ENCODE measurements at regions not wholly inside any gene's neighbourhood (a gene's known extent, or its start where the extent isn't known, plus 50 kb on each side); places are given as distances from the start of the nearest gene placed in this dataset.
"Not testable (repeated sequence)": the region's sequence is repeated elsewhere in the genome, so short reads cannot be mapped to it uniquely, and the experiment has no call there.

- H3K27ac ChIP-seq = no peak overlapping the region
- no peaks in the 10 kb centered on the region for H3K27me3 ChIP-seq (ENCODE audit: insufficient read depth, low read depth)
- H3K4me3 ChIP-seq (IDR thresholded peaks at IDR 0.05; ENCODE audit: insufficient read depth, low read depth, low read length) = no peak overlapping the region
- H3K36me3 ChIP-seq (ENCODE audit: insufficient read depth) = no peaks in the 10 kb centered on the region
- H4K20me1 ChIP-seq (ENCODE audit: insufficient read depth) = no peaks in the 10 kb centered on the region
- H3K9ac ChIP-seq = no peak overlapping the region
- no peak overlapping the region for H2AFZ ChIP-seq (ENCODE audit: low read depth)
- no peak for TF ChIP-seq CTCF (conservative IDR thresholded peaks at IDR 0.05; ENCODE audit: low read depth, low read length)
- no peaks in the 10 kb centered on the region for H3K4me1 ChIP-seq (ENCODE audit: low read depth, poor library complexity, severe bottlenecking)
- no peak overlapping the region for H3K4me2 ChIP-seq
- H3K79me2 ChIP-seq (ENCODE audit: insufficient read depth, low read depth) = no peaks in the 10 kb centered on the region
Measured at GRCh38 chr9:115462623-115463022, 344.7 kb upstream of the TNC start.

GRCh38 chr9:115466756-115467155, 348.8 kb upstream of the TNC start:
- Histone ChIP-seq H3K27ac (no peak overlapping the region), H3K4me3 (IDR thresholded peaks at IDR 0.05; ENCODE audit: insufficient read depth, low read depth, low read length) (no peak overlapping the region), H4K20me1 (ENCODE audit: insufficient read depth) (no peaks in the 10 kb centered on the region), H3K79me2 (ENCODE audit: insufficient read depth, low read depth) (no peaks in the 10 kb centered on the region), H3K9ac (no peak overlapping the region), H2AFZ (ENCODE audit: low read depth) (no peak overlapping the region), H3K36me3 (ENCODE audit: insufficient read depth) (no peaks in the 10 kb centered on the region), H3K4me2 (no peak overlapping the region), H3K27me3 (ENCODE audit: insufficient read depth, low read depth) (no peaks in the 10 kb centered on the region), H3K4me1 (ENCODE audit: low read depth, poor library complexity, severe bottlenecking) (no peaks in the 10 kb centered on the region)
- no peak for TF ChIP-seq CTCF (conservative IDR thresholded peaks at IDR 0.05; ENCODE audit: low read depth, low read length)

- Histone ChIP-seq H2AFZ (ENCODE audit: low read depth) (no peak overlapping the region), H3K27ac (no peak overlapping the region), H3K4me3 (IDR thresholded peaks at IDR 0.05; ENCODE audit: insufficient read depth, low read depth, low read length) (no peak overlapping the region), H3K4me1 (ENCODE audit: low read depth, poor library complexity, severe bottlenecking) (no peaks in the 10 kb centered on the region), H3K79me2 (ENCODE audit: insufficient read depth, low read depth) (no peaks in the 10 kb centered on the region), H4K20me1 (ENCODE audit: insufficient read depth) (no peaks in the 10 kb centered on the region), H3K36me3 (ENCODE audit: insufficient read depth) (no peaks in the 10 kb centered on the region), H3K9ac (no peak overlapping the region), H3K4me2 (no peak overlapping the region), H3K27me3 (ENCODE audit: insufficient read depth, low read depth) (no peaks in the 10 kb centered on the region)
- TF ChIP-seq CTCF (conservative IDR thresholded peaks at IDR 0.05; ENCODE audit: low read depth, low read length) = no peak
Measured at GRCh38 chr9:115469841-115470240, 351.9 kb upstream of the TNC start.

DNA sequence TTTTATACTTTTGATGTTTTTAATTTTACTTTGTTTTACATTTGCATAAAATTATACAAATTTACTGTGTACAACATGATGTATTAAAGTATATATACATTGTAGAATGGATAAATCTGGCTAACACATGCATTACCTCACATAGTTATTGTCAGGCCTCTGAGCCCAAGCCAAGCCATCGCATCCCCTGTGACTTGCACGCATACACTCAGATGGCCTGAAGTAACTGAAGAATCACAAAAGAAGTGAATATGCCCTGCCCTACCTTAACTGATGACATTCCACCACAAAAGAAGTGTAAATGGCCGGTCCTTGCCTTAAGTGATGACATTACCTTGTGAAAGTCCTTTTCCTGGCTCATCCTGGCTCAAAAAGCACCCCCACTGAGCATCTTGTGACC, 355.1 kb upstream of the TNC start:
- H3K27ac ChIP-seq; H3K9ac ChIP-seq; H3K36me3 ChIP-seq (ENCODE audit: insufficient read depth); H3K27me3 ChIP-seq (ENCODE audit: insufficient read depth, low read depth); H3K4me3 ChIP-seq (IDR thresholded peaks at IDR 0.05; ENCODE audit: insufficient read depth, low read depth, low read length); H2AFZ ChIP-seq (ENCODE audit: low read depth); H3K79me2 ChIP-seq (ENCODE audit: insufficient read depth, low read depth); H4K20me1 ChIP-seq (ENCODE audit: insufficient read depth); H3K4me2 ChIP-seq; H3K4me1 ChIP-seq (ENCODE audit: low read depth, poor library complexity, severe bottlenecking): not testable (repeated sequence)

DNA sequence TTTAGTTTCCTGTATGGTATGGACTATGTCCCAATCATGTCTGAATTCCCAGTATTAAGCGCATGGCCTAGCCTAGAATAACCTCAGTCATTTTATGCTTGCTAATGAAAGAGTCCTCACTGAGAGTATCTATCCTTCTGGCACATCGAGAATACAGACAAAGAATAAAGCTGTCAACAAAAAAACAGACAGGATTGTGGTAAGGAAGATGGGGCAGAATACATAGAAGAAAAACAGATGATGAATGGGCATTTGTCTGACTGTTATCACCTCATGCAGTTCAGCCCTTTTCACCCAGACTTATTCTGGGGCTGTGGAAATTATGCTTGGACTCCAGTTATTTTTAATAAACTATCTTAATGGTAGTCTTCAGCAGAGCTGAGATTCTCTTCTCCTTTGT, 363.8 kb upstream of the TNC start:
- Histone ChIP-seq H3K4me1 (ENCODE audit: low read depth, poor library complexity, severe bottlenecking) (no peaks in the 10 kb centered on the region), H3K4me2 (no peak overlapping the region), H3K79me2 (ENCODE audit: insufficient read depth, low read depth) (no peaks in the 10 kb centered on the region), H3K27ac (no peak overlapping the region), H4K20me1 (ENCODE audit: insufficient read depth) (no peaks in the 10 kb centered on the region), H3K36me3 (ENCODE audit: insufficient read depth) (no peaks in the 10 kb centered on the region), H3K4me3 (IDR thresholded peaks at IDR 0.05; ENCODE audit: insufficient read depth, low read depth, low read length) (no peak overlapping the region), H3K9ac (no peak overlapping the region), H3K27me3 (ENCODE audit: insufficient read depth, low read depth) (no peaks in the 10 kb centered on the region), H2AFZ (ENCODE audit: low read depth) (no peak overlapping the region)
- no peak for TF ChIP-seq CTCF (conservative IDR thresholded peaks at IDR 0.05; ENCODE audit: low read depth, low read length)
